Stimulated activated CD4-positive, alpha-beta T cell treated with anti-CD3 and anti-CD28 coated beads, Interleukin-1b, Interleukin-23, amount 100 ng/mL, for 4 hours (primary cell): ENCODE measurements at regions not wholly inside any gene's neighbourhood (a gene's known extent, or its start where the extent isn't known, plus 50 kb on each side); places are given as distances from the start of the nearest gene placed in this dataset.

ENCODE experiments used
- DNase-seq, 2 donors: peaks; one replicate each; pipeline ENCODE4 v3.0.0-alpha.2; 2020; ENCODE audit warnings: low read depth in 2 of 2

GRCh38 chr3:177978946-177979345 is 557.3 kb upstream of the KCNMB2 start:
- DNase-seq: no peak

GRCh38 chr3:177979703-177980102 is 556.5 kb upstream of the KCNMB2 start:
- DNase-seq: no peak

GRCh38 chr3:177981576-177981975 is 554.7 kb upstream of the KCNMB2 start:
- no peak for DNase-seq

- no peak for DNase-seq
These were observed 554.2 kb upstream of the KCNMB2 start for GRCh38 chr3:177982034-177982433.

GRCh38 chr3:177983320-177983719 is 552.9 kb upstream of the KCNMB2 start:
- no peak for DNase-seq

- no peak for DNase-seq
These were observed 543.0 kb upstream of the KCNMB2 start for GRCh38 chr3:177992993-177993970.

- DNase-seq: no peak
These were observed 541.3 kb upstream of the KCNMB2 start for GRCh38 chr3:177994976-177995375.

GRCh38 chr3:177995381-177996085 is 540.7 kb upstream of the KCNMB2 start:
- DNase-seq: no peak

- no peak for DNase-seq
These were observed 534.5 kb upstream of the KCNMB2 start for GRCh38 chr3:178001670-178002101.

- DNase-seq: no peak
These were observed 534.1 kb upstream of the KCNMB2 start for GRCh38 chr3:178002113-178002512.

- DNase-seq: no peak
These were observed 532.5 kb upstream of the KCNMB2 start for GRCh38 chr3:178003756-178004155.

- no peak for DNase-seq
These were observed 530.3 kb upstream of the KCNMB2 start for GRCh38 chr3:178005961-178006360.

GRCh38 chr3:178010306-178010705 is 525.9 kb upstream of the KCNMB2 start:
- no peak for DNase-seq

GRCh38 chr3:178019645-178020044 is 516.6 kb upstream of the KCNMB2 start:
- DNase-seq: no peak

GRCh38 chr3:178022599-178022998 is 513.6 kb upstream of the KCNMB2 start:
- DNase-seq: no peak

- no peak for DNase-seq
These were observed 507.3 kb upstream of the KCNMB2 start for GRCh38 chr3:178028933-178029332.

GRCh38 chr3:178036451-178037144 is 499.6 kb upstream of the KCNMB2 start:
- no peak for DNase-seq

- no peak for DNase-seq
These were observed 494.3 kb upstream of the KCNMB2 start for GRCh38 chr3:178041931-178042330.

GRCh38 chr3:178042376-178042775 is 493.9 kb upstream of the KCNMB2 start:
- DNase-seq: no peak

- DNase-seq: no peak
These were observed 493.2 kb upstream of the KCNMB2 start for GRCh38 chr3:178043084-178043483.

GRCh38 chr3:178044320-178044719 is 491.9 kb upstream of the KCNMB2 start:
- no peak for DNase-seq

- no peak for DNase-seq
These were observed 488.7 kb upstream of the KCNMB2 start for GRCh38 chr3:178047496-178047895.
